Fibroblast of lung (primary cell): ENCODE measurements at regions not wholly inside any gene's neighbourhood (a gene's known extent, or its start where the extent isn't known, plus 50 kb on each side); places are given as distances from the start of the nearest gene placed in this dataset.

ENCODE experiments used
- DNase-seq, 2 donors: peaks; one replicate each; pipeline versions ENCODE4 v3.0.0 to v3.0.0-alpha.2; 2010; ENCODE audit warnings: low read depth in 2 of 2
- H2AFZ ChIP-seq: 2 replicates; pipeline ENCODE4 v1.5.1; 2012; ENCODE audit warnings: low read length, control low read depth, inconsistent platforms
- H3K27ac ChIP-seq: 2 replicates; pipeline ENCODE4 v1.5.1; 2011; ENCODE audit warnings: low read length, control low read depth; ENCODE audit not compliant: insufficient read depth
- H3K27me3 ChIP-seq: 2 replicates; pipeline ENCODE4 v1.5.1; 2011; ENCODE audit warnings: mild to moderate bottlenecking, low read length; ENCODE audit not compliant: control insufficient read depth, insufficient read depth
- H3K36me3 ChIP-seq: 2 replicates; pipeline ENCODE4 v1.5.1; 2011; ENCODE audit warnings: low read length; ENCODE audit not compliant: control insufficient read depth, insufficient read depth
- H3K4me1 ChIP-seq: 2 replicates; pipeline ENCODE4 v1.5.1; 2011; ENCODE audit warnings: low read length; ENCODE audit not compliant: control insufficient read depth, insufficient read depth; ENCODE audit errors: extremely low read depth
- H3K4me2 ChIP-seq: 2 replicates; pipeline ENCODE4 v1.5.1; 2011; ENCODE audit warnings: low read length, control low read depth; ENCODE audit not compliant: insufficient read depth; ENCODE audit errors: extremely low read depth
- H3K4me3 ChIP-seq, 4 experiments: fragments of 200-600 bp in 1 of 4; sonication (generic) in 1 of 4; replicated peaks in 1 of 4; 2 replicates each; pipeline ENCODE4 v1.5.1; 2011 to 2016; ENCODE audit warnings: low read length in 4 of 4, low read depth in 3 of 4, mild to moderate bottlenecking in 3 of 4, control low read depth in 2 of 4, inconsistent platforms in 1 of 4, mixed read lengths in 1 of 4; ENCODE audit not compliant: insufficient read depth in 1 of 4; ENCODE audit errors: control extremely low read depth in 1 of 4
- H3K79me2 ChIP-seq: 2 replicates; pipeline ENCODE4 v1.5.1; 2012; ENCODE audit warnings: mild to moderate bottlenecking, low read length, inconsistent platforms; ENCODE audit not compliant: control insufficient read depth, insufficient read depth
- H3K9ac ChIP-seq: 2 replicates; pipeline ENCODE4 v1.5.1; 2011; ENCODE audit warnings: mild to moderate bottlenecking, low read length, control low read depth; ENCODE audit not compliant: insufficient read depth
- H3K9me3 ChIP-seq: 2 replicates; pipeline ENCODE4 v1.5.1; 2012; ENCODE audit warnings: low read depth, low read length; ENCODE audit not compliant: control insufficient read depth, insufficient read depth
- H4K20me1 ChIP-seq: 2 replicates; pipeline ENCODE4 v1.5.1; 2011; ENCODE audit warnings: low read length; ENCODE audit not compliant: control insufficient read depth, insufficient read depth; ENCODE audit errors: extremely low read depth
- CTCF ChIP-seq, 2 donors: IDR thresholded peaks in 1 of 2; conservative IDR thresholded peaks in 1 of 2; 1 replicate in 1 of 2; 2 replicates in 1 of 2; pipeline ENCODE4 v1.5.1; 2011 to 2012; ENCODE audit warnings: low read length in 2 of 2, control low read depth in 1 of 2, inconsistent platforms in 1 of 2, low read depth in 1 of 2, mild to moderate bottlenecking in 1 of 2
- EZH2 ChIP-seq: IDR thresholded peaks from 2 replicates; pipeline ENCODE4 v1.5.1; 2012; ENCODE audit warnings: low read length, control low read depth, mild to moderate bottlenecking; ENCODE audit errors: missing control alignments

GRCh38 chr12:33575346-33575745, 135.7 kb upstream of the SYT10 start:
- Histone ChIP-seq H4K20me1 (no peaks in the 10 kb centered on the region), H3K9ac (no peak overlapping the region), H2AFZ (no peak overlapping the region), H3K36me3 (no peaks in the 10 kb centered on the region), H3K4me1 (no peaks in the 10 kb centered on the region), H3K79me2 (no peaks in the 10 kb centered on the region), H3K27ac (no peak overlapping the region), H3K4me3 (no peak overlapping the region), H3K27me3 (no peaks in the 10 kb centered on the region), H3K9me3 (no peaks in the 10 kb centered on the region), H3K4me2 (no peak overlapping the region)
- DNase-seq = no peak
- TF ChIP-seq CTCF (conservative IDR thresholded peaks at IDR 0.05 in 1 of 2, IDR thresholded peaks at IDR 0.05 in 1 of 2; ENCODE audit: low read depth in 1 of 2, low read length in 2 of 2) (no peak), EZH2 (no peak)

DNA sequence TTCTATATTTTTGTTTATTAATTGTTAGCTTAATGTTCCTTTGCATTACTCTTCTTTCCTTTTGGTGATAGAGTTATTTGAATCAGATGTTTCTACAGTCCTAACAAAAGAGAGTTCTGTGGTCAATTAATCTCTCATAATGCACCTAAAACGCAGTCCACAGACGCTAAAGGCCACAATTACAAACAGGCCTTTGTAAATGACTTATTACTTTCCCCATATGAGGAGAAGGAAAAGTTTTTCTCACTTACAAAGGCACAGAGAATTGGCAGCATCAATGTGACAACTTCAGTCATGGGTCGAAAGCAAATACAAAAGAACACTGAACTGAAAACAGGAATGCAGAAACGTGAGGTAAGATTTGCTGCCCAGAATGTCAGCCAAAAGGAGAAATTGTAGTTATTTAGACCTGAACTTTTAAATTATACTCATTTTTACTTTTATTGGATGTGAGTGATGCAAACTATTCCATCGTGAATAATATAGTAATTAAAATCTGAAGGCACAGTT, 142.0 kb upstream of the SYT10 start:
- H3K79me2 ChIP-seq = no peaks in the 10 kb centered on the region
- no peaks in the 10 kb centered on the region for H3K36me3 ChIP-seq
- H3K4me1 ChIP-seq = no peaks in the 10 kb centered on the region
- H2AFZ ChIP-seq = no peak overlapping the region
- no peak overlapping the region for H3K9ac ChIP-seq
- TF ChIP-seq EZH2 (no peak), CTCF (conservative IDR thresholded peaks at IDR 0.05 in 1 of 2, IDR thresholded peaks at IDR 0.05 in 1 of 2; ENCODE audit: low read depth in 1 of 2, low read length in 2 of 2) (no peak)
- no peaks in the 10 kb centered on the region for H3K27me3 ChIP-seq
- H3K4me3 ChIP-seq = no peak overlapping the region
- DNase-seq = no peak
- no peaks in the 10 kb centered on the region for H3K9me3 ChIP-seq
- no peaks in the 10 kb centered on the region for H4K20me1 ChIP-seq
- H3K4me2 ChIP-seq = no peak overlapping the region
- no peak overlapping the region for H3K27ac ChIP-seq

GRCh38 chr12:33586576-33586975, 147.0 kb upstream of the SYT10 start:
- Histone ChIP-seq H3K4me1 (no peaks in the 10 kb centered on the region), H3K36me3 (no peaks in the 10 kb centered on the region), H4K20me1 (no peaks in the 10 kb centered on the region), H3K27ac (no peak overlapping the region), H2AFZ (no peak overlapping the region), H3K4me3 (no peak overlapping the region), H3K9ac (no peak overlapping the region), H3K4me2 (no peak overlapping the region), H3K27me3 (no peaks in the 10 kb centered on the region), H3K79me2 (no peaks in the 10 kb centered on the region), H3K9me3 (no peaks in the 10 kb centered on the region)
- TF ChIP-seq CTCF (conservative IDR thresholded peaks at IDR 0.05 in 1 of 2, IDR thresholded peaks at IDR 0.05 in 1 of 2; ENCODE audit: low read depth in 1 of 2, low read length in 2 of 2) = no peak
- TF ChIP-seq EZH2 = no peak
- no peak for DNase-seq
